SK-N-MC (cell line): ENCODE measurements at regions not wholly inside any gene's neighbourhood (a gene's known extent, or its start where the extent isn't known, plus 50 kb on each side); places are given as distances from the start of the nearest gene placed in this dataset.
"Not testable (repeated sequence)": the region's sequence is repeated elsewhere in the genome, so short reads cannot be mapped to it uniquely, and the experiment has no call there.

Source experiments
- DNase-seq: peaks from one replicate; pipeline ENCODE4 v3.0.0-alpha.2; 2011; ENCODE audit warnings: low read depth, low spot score
- H3K27ac ChIP-seq: fragments of 200-600 bp; sonication (generic); 2 replicates; pipeline ENCODE4 v1.5.1; 2016; ENCODE audit warnings: mixed run types
- H3K36me3 ChIP-seq: fragments of 200-600 bp; sonication (generic); 2 replicates; pipeline ENCODE4 v1.6.1; 2017; ENCODE audit warnings: antibody characterized with exemption, low read length, mixed read lengths; ENCODE audit not compliant: insufficient read depth
- H3K4me3 ChIP-seq: fragments of 200-600 bp; sonication (generic); 2 replicates; pipeline ENCODE4 v1.5.1; 2016
- H3K9ac ChIP-seq: fragments of 200-600 bp; sonication (generic); 2 replicates; pipeline ENCODE4 v1.8.0; 2017; ENCODE audit warnings: mixed run types, mixed read lengths; ENCODE audit not compliant: insufficient read length
- H3K9me3 ChIP-seq: fragments of 200-600 bp; sonication (generic); 2 replicates; pipeline ENCODE4 v1.6.1; 2017; ENCODE audit warnings: low read depth, mild to moderate bottlenecking, antibody characterized with exemption, low read length, moderate library complexity, mixed read lengths
- EZH2 ChIP-seq: fragments of 200-600 bp; sonication (generic); IDR thresholded peaks from one replicate; pipeline ENCODE4 v1.6.1; 2017; ENCODE audit warnings: antibody characterized with exemption
- FOXP2 ChIP-seq: optimal IDR thresholded peaks from 2 replicates; pipeline ENCODE3; 2011; ENCODE audit warnings: mild to moderate bottlenecking, moderate library complexity; ENCODE audit not compliant: insufficient read depth; ENCODE audit errors: extremely low read length, control extremely low read depth
- POLR2AphosphoS5 ChIP-seq: IDR thresholded peaks from 2 replicates; pipeline ENCODE4 v1.6.1; 2012; ENCODE audit warnings: mild to moderate bottlenecking, low read depth, low read length, borderline replicate concordance

- H3K9ac ChIP-seq: no peak overlapping the region
- no peaks in the 10 kb centered on the region for H3K36me3 ChIP-seq
- no peak for DNase-seq
- H3K27ac ChIP-seq: no peak overlapping the region
- H3K4me3 ChIP-seq: no peak overlapping the region
- H3K9me3 ChIP-seq: no peaks in the 10 kb centered on the region
- TF ChIP-seq EZH2: no peak
These were observed 155.9 kb downstream of the LYPLAL1 start for GRCh38 chr1:219329578-219329977.

GRCh38 chr1:219326843-219327242 is 153.2 kb downstream of the LYPLAL1 start:
- TF ChIP-seq FOXP2 (no peak), POLR2AphosphoS5 (no peak), EZH2 (no peak)
- Histone ChIP-seq H3K9me3 (no peaks in the 10 kb centered on the region), H3K36me3 (no peaks in the 10 kb centered on the region), H3K27ac (no peak overlapping the region), H3K4me3 (no peak overlapping the region), H3K9ac (no peak overlapping the region)
- DNase-seq: no peak

- DNase-seq: no peak
- Histone ChIP-seq H3K9ac (no peak overlapping the region), H3K4me3 (peak overlapping the region; percentile 36; the same call in 1 of the 2 replicates), H3K36me3 (no peaks in the 10 kb centered on the region), H3K9me3 (no peaks in the 10 kb centered on the region), H3K27ac (no peak overlapping the region)
- TF ChIP-seq POLR2AphosphoS5: no peak
These were observed 151.7 kb downstream of the LYPLAL1 start for GRCh38 chr1:219325368-219325742.

- peak overlapping the region; percentile 36; the same call in 1 of the 2 replicates for H3K4me3 ChIP-seq
- H3K9me3 ChIP-seq: no peaks in the 10 kb centered on the region
- no peaks in the 10 kb centered on the region for H3K36me3 ChIP-seq
- H3K9ac ChIP-seq: no peak overlapping the region
- peak overlapping the region; percentile 4; the same call in 1 of the 2 replicates for H3K27ac ChIP-seq
- no peak for TF ChIP-seq FOXP2
- TF ChIP-seq POLR2AphosphoS5: no peak
- DNase-seq: no peak
These were observed 151.1 kb downstream of the LYPLAL1 start for GRCh38 chr1:219324629-219325367.

- Histone ChIP-seq H3K9me3 (no peaks in the 10 kb centered on the region), H3K9ac (no peak overlapping the region), H3K4me3 (no peak overlapping the region), H3K36me3 (no peaks in the 10 kb centered on the region), H3K27ac (no peak overlapping the region; the same call in 1 of the 2 replicates)
- TF ChIP-seq FOXP2: no peak
- no peak for TF ChIP-seq POLR2AphosphoS5
- no peak for TF ChIP-seq EZH2
- DNase-seq: no peak
These were observed 150.5 kb downstream of the LYPLAL1 start for GRCh38 chr1:219324171-219324570.

GRCh38 chr1:219323426-219323825 is 149.7 kb downstream of the LYPLAL1 start:
- Histone ChIP-seq H3K27ac (no peak overlapping the region), H3K4me3 (no peak overlapping the region), H3K36me3 (no peaks in the 10 kb centered on the region), H3K9me3 (no peaks in the 10 kb centered on the region), H3K9ac (no peak overlapping the region)
- TF ChIP-seq POLR2AphosphoS5 (no peak), FOXP2 (no peak), EZH2 (no peak)
- DNase-seq: no peak

GRCh38 chr1:219322766-219323165 is 149.1 kb downstream of the LYPLAL1 start:
- no peak for DNase-seq
- TF ChIP-seq POLR2AphosphoS5 (no peak), EZH2 (no peak), FOXP2 (no peak)
- Histone ChIP-seq H3K9me3 (no peaks in the 10 kb centered on the region), H3K36me3 (no peaks in the 10 kb centered on the region), H3K4me3 (no peak overlapping the region), H3K27ac (no peak overlapping the region), H3K9ac (no peak overlapping the region)

- H3K9ac ChIP-seq, H3K4me3 ChIP-seq, H3K9me3 ChIP-seq, H3K36me3 ChIP-seq, DNase-seq, H3K27ac ChIP-seq: not testable (repeated sequence)
These were observed 146.9 kb downstream of the LYPLAL1 start for GRCh38 chr1:219320563-219320962.

- Histone ChIP-seq H3K4me3 (no peak overlapping the region), H3K9me3 (peaks cover 5% of the 10 kb centered on the region), H3K36me3 (no peaks in the 10 kb centered on the region), H3K27ac (no peak overlapping the region), H3K9ac (no peak overlapping the region)
- TF ChIP-seq FOXP2 (no peak), POLR2AphosphoS5 (no peak), EZH2 (no peak)
- no peak for DNase-seq
These were observed 145.1 kb downstream of the LYPLAL1 start for GRCh38 chr1:219318826-219319225.
